NOMO-1 (cell line): ENCODE measurements at regions not wholly inside any gene's neighbourhood (a gene's known extent, or its start where the extent isn't known, plus 50 kb on each side); places are given as distances from the start of the nearest gene placed in this dataset.

Experiments used
- DNase-seq, 2 experiments: peaks; one replicate each; lab custom pipeline; 2025; ENCODE audit not compliant: unreplicated experiment in 2 of 2; lab: John Stamatoyannopoulos, UW

DNA sequence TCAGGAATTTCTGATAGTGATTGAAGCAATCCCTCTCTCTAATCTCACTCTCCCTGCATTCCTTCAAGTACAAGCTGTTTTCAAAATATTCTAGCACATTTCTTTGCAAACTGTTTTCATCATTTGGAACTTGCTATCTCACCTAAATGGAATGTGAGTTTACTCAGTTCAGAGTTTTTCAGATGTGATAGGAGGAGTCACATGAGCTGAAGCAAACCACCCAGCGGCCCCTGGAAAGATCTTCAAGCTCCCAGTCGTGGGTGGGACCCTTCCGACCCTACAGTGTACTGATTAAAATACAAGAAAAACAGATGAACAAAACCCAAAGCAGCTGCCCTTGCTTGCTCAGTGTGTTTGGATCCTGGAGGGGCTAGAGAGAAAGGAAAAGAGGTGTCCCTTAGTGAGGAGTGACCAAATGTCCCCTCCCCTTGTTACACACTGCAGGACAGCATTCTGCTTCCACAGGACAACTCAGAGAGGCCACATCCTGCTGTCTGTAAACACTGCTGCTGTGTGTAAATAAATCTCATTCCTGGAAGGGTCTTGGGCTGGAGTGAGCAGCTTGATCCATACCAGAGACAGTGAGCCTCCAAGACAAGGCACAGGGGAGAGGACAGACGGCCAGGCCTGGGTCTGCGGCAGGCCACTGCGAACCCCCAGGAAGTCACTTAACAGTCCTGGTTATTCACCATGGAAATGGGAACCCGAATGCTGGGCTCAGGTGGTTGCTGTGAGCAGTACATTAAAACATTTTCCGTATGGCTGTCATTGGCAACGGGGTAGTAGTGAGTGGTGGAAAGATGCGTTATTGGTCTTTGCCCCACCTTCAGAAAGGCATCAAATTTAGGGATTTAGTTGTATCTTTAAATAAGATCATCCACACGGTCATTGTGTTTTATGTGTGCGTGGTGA is 229.2 kb downstream of the RHOU start:
- DNase-seq: no peak

DNA sequence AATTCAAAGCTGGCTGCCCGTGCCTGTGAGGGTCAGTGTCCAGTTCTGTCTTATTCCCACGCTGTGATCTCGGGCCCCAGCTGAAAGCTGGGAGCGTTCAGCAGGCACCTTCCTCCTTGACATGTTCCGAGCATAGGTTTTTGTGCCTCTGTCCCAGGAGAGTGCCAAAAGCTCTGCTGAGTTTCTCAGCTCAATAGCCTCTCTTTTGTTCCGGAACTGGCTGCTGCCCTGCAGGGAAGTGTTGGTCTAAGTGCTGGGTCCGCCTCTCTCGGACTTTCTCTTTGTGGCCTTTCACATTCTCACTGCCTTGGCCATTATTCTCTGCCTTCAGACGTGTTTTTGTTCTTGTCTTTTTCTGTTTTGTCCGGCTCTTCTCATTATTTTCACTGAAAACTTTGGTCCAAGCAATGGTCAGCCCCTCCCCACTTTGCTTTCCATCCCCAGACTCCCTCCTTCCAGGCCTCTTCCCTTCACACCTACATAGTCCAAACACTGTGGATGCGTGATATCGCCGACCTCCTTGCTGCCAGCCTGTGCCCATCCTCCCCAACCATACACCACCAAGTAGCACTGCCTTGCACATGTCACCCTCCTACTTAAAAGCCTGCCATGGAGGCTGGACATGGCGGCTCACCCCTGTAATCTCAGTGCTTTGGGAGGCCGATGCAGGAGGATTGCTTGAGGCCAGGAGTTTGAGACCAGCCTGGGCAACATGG is 233.8 kb downstream of the RHOU start:
- DNase-seq: no peak

DNA sequence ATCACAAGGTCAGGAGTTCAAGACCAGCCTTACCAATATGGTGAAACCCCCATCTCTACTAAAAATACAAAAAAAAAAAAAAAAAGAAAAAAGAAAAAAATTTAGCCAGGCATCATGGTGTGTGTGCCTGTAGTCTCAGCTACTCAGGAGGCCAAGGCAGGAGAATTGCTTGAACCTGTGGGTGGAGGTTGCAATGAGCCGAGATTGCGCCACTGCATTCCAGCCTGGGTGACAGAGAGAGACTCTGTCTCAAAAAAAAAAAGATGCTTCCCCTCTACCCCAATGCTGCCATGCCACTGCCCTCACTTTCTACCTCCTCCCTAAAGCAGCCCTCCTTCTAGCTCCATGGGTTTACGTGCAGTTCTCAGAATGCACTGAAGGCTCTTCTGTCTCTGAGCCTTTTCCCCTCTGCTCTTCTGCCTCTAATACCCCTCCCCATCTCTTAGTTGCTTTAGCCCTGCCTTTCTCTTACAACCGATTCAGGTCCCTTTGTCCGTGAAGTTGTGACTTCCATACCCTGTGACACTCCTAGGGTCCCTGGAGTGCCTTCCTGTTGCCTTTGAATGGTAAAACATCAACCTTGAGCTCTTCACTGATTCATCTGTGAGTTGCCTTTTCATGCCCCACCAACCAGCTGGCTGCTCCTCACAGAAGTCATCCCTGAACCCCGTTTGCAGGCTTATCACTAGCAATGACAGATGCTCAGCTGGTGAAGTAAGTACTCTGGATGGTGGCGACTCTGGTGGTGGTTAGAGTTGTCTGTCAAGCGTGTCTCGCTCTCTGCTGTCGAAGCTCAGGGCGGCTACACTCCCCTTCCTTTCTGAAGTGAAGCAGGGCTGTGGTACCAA is 234.9 kb downstream of the RHOU start:
- DNase-seq: no peak

DNA sequence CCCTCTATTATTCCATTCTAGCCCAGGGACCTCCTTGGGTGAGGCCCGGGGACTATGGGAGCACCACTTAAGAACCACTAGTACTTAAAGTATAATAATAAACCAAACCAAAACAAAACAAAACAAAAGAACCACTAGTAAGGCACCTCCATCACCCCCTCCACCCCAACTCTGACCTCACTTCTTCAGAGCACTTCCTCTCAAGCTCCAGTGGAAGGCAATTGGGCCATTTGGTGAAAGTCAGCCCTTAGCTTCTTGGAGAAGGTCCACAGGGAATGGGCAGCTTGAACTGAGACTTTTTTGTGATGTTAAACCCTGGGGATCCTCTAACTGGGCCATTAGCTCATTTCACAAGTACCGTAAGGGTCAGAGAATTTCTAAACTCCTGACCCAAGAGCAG is 237.3 kb downstream of the RHOU start:
- DNase-seq: no peak

DNA sequence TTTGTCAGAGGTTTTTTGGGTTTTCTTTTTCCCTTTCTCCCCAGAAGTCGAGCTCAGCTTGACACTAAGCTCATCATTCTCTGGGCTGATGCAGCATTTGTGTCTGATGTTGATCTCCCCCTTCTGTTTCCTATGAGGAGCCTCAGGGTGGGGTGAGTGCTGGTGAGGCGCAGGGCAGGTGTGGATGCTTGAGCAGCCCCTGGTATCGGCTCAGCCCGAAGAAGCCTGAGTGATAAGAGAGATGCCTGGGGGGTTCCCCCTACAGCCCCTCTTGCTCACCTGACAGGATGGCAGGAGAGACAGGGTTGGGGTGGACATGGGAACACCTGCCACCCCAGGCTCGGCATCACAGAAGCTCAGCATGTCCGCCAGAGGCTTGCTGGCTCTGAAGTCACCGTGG is 239.0 kb downstream of the RHOU start:
- no peak for DNase-seq

DNA sequence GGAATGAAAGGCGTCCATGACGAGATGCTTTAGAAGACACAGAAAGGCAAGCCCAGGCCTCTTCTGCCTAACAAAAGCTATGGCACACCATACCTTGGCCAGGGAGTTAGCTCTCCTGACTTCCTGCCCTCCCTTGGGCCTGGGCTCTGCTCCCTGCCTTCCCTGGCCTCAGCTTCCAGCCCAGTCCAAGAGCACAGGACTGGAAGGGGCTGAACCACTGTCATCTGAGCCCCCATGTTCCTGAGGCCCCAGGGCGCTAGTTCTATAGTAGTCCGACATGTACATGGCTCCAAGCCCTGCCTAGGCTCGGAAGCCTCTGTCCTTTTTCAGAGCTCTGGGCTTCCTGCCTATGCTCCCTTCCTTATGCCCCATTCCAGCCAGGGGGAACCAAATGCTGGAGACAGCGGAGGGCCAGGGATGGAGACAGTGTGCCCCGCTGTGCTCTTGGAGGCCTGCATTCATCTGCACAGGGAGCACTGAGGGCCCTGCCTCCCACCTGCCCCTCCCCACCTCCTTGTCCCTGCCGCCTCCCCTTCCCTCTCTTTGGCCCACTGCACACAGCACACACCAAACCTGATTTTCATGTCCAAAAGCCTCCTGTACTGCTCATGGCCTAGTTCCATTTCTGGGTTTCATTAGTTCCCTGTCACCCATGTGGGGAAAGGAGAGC is 240.1 kb downstream of the RHOU start:
- no peak for DNase-seq

DNA sequence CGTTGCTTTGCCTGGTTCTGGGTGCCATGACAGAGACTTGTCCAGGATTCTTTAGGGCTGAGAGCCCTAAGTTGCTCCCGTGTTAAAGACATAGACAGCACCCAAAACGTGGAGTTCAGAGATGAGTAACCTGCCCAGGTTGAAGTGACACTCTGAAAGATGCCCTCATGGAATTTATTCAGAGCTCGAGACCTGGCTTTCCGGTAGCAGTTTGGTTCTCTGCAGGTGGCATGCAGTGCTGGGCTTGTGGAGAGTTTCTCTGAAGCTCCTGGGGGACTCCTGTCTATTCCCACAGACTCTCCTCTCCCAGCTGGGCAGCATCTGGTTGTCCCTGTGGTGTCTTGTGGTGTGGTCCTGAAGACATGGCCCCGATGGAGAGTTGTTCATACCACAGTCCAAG is 241.0 kb downstream of the RHOU start:
- DNase-seq: no peak

DNA sequence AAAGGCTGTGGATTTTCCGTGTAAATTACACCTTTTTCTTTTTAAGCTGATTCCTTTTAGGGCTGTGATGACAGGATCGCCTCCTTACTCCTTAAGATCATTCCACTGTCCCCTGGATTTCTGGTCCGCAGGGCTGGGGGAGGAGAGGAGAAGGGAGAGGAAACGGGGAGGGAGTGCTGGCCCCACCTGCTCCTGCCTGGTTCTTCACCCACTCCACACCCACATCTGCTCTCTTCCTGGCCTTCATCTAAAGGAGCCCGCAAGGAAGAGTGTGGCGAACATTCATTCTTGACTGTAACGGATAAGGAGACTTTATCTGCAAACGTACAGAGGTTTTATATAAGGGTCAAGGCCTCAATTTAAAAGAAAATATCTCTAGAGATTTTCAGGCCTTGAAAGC is 242.0 kb downstream of the RHOU start:
- DNase-seq: no peak

DNA sequence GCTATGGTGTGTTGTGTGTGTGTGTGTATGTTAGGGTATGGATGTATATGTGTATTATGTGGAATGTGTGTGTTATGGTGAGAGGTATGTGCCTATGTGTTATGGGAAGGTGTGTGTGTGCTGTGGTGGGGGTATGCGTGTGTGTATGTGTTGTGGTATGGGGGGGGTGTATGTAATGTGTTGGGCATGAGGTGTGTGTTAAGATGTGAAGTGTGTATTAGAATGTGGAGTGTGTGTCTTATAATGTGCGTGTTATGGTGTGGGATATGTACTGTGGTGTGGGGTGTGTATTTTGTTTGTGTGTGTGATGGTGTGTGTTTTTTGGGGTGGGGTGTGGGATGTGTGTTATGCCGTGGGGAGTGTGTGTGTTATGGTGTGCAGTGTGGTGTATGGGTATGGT is 242.5 kb downstream of the RHOU start:
- DNase-seq: no peak

DNA sequence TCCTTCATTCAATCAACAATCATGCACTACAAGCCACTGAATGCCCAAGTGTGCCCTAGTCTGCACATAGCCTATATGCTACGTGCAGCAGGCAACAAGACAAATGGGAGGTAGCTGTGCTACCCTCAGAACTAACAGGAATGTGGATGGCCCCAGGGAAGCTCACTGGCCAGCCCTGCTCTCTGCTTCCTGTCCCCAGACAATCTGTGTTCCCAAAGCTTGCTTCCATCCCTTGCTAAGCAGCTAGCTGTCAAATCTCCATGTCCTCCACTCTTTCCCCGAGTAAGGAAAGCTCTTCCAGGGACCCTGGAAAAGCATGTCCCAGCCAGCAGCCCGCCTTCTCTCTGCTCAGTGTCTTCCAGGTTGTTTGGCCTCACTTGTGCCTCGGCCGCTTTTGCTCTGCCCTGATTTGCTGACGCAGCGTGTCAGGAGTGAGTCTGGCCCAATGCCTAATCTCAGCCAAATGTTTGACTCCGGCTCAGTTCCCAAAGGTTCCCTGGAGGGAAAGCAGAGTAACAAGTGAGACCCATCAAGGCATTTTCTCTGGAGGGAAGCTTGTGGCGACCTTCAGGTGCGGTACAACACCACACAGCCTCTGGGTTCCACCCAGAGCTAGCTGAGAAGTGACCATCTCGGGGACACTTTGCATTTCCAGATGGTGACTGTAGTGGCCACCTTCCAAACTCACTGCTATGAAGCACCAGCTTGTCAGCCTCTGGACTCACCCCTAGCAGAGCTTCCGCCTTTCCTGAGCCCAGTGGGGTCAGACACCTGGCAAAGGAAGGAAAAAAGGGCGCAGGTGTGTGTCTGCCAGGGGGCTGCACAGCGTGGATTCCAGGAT is 243.4 kb downstream of the RHOU start:
- no peak for DNase-seq

DNA sequence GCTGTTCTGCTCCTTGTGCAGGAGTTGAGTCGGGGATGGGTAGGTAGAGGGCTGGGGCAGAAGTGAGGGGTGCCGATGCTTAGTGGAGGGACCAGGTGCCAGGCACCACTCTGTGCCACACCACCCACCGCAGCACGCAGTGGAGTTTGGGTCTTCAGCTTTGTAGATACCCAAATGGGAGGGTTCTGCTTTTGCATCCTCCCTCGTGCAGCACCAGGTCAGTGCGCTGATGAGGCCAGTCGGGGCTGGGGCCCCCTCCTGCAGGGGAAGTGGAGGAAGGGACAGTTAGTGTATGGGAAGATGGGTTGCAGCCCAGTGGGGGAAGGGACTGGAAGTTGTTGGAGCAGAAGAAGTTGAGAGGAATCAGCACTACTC is 244.0 kb downstream of the RHOU start:
- peak in 1 of 2 experiments; percentile 44 for DNase-seq

DNA sequence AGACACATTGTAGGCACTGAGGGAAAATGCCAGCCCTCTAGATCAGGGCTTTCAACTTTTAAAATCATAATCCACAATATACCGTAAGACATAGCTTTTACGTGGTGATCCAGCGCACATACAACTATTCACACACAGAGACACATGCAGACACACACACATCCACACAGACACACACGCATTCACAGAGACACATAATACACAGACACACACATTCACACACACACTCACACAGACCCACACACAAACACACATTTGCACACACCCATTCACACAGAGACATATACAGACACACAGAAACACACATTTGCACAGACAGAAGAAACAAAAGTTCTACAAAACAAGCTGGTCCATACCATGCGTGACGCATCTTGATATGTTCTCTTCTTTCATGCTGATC is 244.5 kb downstream of the RHOU start:
- no peak for DNase-seq

DNA sequence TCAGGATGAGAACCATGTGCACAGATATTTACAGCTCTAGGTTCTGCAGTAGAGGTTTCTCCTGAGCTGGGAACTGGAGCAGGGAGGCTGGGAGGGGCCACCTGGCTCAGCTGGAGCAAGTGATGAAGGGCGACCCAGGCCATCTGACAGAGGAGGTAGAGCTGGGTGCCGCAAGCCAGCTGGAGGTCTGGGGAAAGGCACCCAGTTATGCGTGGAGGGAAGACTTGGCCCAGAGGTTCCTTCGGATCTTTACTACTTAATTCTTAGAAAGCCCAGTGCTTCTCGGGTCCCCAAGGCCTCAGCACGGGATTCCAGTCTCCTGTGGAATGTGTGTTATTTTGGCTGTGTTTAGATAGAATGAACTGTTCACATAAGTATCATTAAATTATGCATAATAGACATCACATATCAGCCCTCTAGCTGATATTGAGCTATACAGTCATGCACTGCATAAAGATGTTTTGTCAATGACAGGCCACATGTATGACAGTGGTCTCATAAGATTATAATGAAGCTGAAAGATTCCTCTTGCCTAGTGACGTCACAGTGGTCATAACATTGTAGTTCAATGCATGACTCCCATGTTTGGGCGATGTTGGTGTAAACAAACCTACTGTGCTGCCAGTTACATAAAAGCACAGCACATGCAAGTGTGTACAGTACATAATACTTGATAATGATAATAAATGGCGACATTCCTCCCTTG is 245.1 kb downstream of the RHOU start:
- no peak for DNase-seq

DNA sequence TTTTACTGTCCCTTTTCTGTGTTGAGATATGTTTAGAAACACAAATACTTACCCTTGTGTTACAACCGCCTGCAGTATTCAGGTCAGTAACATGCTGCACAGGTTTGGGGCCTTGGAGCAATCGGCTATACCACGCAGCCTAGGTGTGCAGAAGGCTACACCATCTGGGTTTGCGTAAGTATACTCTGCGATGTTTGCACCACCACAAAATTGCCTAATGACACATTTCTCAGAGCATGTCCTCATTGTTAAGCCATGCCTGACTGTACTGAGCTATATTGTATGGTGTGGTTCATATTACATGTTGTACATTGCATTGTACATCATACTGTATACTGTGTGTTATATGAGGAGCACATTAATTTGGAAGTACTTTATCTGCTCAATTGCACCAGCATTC is 247.4 kb downstream of the RHOU start:
- peak; percentile 68 to 89 for DNase-seq

DNA sequence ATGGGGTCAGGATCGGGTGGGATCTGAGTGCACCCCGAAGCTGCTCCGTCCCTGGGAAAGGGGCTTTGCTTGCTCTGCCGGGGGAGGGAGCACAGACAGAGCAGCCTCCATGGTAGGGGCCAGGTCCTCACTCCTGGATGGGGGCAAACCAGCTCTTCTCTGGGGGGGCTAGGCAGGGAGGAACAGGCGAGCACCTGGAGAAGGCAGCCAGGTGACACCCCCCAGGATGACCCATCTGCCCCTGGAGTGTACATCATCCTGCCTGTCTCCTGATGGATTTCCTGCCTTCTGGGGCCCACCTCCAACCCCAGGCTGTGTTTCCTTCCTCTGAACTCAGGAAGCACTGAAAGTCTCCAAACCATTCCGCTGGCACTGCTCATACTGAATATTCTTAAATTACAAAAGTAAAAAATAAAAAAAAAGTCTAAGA is 248.0 kb downstream of the RHOU start:
- DNase-seq: no peak

DNA sequence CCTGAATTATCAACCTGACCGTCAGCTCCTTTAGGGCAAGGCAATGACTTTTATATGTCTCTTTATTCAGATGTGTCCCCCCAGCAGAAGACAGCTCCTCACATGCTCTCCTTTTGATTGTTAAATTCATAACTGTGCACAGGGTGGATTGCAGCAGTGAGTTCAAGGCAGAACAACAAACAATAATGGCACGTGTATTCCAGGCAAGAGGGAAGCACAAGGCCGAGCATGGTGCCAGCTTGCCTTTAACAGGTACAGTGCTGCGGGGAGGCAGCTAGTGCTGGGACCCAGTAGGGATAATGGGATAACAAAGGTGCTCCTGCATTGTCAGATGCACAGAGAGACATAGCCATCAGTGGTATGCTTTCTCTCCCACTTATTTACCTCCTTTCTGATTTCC is 248.4 kb downstream of the RHOU start:
- DNase-seq: no peak

DNA sequence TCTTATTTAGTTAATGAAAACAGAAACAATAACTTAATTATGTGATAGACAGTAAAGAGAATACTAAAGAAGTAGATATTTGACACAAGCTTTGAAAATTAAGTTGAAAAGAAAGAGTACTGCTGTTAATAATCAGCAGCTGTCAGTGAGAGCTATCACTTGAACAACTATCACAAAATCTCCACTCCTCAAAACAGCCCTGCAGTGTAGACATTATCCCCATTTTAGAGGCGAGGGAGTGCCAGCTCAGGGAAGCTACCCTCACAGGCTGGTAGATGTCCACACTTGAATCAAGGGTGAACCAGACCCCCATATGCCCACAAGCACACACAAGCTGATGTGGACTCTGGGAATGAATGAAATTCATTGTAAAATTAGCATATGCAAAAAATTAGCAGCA is 248.8 kb downstream of the RHOU start:
- DNase-seq: no peak

DNA sequence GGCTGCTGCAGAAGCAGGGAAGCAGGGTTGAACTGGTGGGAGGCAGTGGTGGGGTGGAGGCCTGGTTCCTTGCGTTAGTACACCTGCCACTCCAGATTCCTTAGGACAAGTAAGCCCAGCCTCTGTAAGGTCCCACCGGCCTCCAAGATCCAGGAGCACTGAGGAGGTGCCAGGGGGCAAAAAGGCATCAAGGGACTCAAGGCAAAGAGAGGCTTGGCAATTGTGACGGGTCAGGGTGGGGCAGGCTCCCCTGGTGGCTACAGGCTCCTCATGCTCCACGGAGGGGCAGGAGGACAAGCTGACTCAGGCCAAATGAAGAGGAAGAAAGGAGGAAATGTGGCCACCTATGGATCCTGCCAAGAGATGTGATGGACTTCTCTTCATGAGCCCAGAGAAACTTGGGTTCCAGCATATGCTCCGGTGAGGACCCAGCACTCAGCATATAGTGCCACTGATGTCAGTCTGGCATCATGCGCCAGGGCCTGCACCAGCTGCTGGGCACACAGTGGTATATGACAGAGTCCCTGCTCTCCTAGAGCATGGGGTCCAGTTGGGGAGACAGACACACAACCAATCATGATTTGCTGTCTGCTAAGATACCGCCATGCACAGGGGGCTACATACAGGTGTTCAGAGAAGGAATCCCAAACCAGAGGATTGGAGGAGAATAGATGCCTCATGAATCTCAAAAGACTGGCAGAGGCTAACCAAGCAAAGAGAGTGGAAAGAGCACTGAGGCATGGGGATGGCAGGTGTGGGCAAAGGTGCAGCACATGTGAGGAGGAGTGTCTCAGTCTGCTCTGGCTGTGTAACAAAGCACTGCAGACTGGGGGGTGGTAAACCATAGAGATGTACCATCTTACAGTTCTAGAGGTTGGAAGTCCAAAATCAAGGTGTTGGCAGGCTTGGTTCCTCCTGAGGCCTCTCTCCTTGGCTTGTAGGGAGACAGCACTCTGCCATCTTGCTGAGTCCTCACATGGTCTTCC is 249.7 kb downstream of the RHOU start:
- no peak for DNase-seq
